Natural killer cell (primary cell): ENCODE measurements at regions not wholly inside any gene's neighbourhood (a gene's known extent, or its start where the extent isn't known, plus 50 kb on each side); places are given as distances from the start of the nearest gene placed in this dataset.

Experiments used
- ATAC-seq, 3 donors: fragments of 150-1000 bp in 2 of 3; fragments of 200-7000 bp in 1 of 3; cut with Tn5 transposase; 1 replicate in 1 of 3; 2 replicates in 2 of 3; pipeline ENCODE4 v1.10.0; 2021; ENCODE audit warnings: mild to moderate bottlenecking in 2 of 3, moderate library complexity in 2 of 3
- DNase-seq, 2 donors: peaks; one replicate each; pipeline versions ENCODE4 v3.0.0 to v3.0.0-alpha.2; 2013 to 2021; ENCODE audit warnings: mixed read lengths in 1 of 2
- H3K27ac ChIP-seq: one replicate; pipeline ENCODE4 v1.5.1; 2013; ENCODE audit warnings: mild to moderate bottlenecking, low read length
- H3K27me3 ChIP-seq: one replicate; pipeline ENCODE4 v1.6.1; 2013; ENCODE audit warnings: low read length; ENCODE audit not compliant: control insufficient read depth, insufficient read depth
- H3K36me3 ChIP-seq: one replicate; pipeline ENCODE4 v1.6.1; 2013; ENCODE audit warnings: low read length; ENCODE audit not compliant: control insufficient read depth, insufficient read depth
- H3K4me1 ChIP-seq: one replicate; pipeline ENCODE4 v1.6.1; 2013; ENCODE audit warnings: low read length; ENCODE audit not compliant: control insufficient read depth, insufficient read depth
- H3K4me3 ChIP-seq: one replicate; pipeline ENCODE4 v1.5.1; 2013; ENCODE audit warnings: low read length
- H3K9me3 ChIP-seq: one replicate; pipeline ENCODE4 v1.6.1; 2013; ENCODE audit warnings: low read length; ENCODE audit not compliant: control insufficient read depth, insufficient read depth
- H3K27ac Mint-ChIP-seq, 2 donors: one replicate each; pipeline ENCODE4 v1.8.0; 2022; ENCODE audit warnings: mild to moderate bottlenecking in 2 of 2, mixed read lengths in 2 of 2, moderate library complexity in 1 of 2
- H3K27me3 Mint-ChIP-seq, 2 donors: one replicate each; pipeline ENCODE4 v1.8.0; 2022; ENCODE audit warnings: low read depth in 2 of 2, mixed read lengths in 2 of 2
- H3K36me3 Mint-ChIP-seq: one replicate; pipeline ENCODE4 v1.8.0; 2022; ENCODE audit warnings: mixed read lengths
- H3K4me1 Mint-ChIP-seq, 2 donors: one replicate each; pipeline ENCODE4 v1.8.0; 2022; ENCODE audit warnings: mixed read lengths in 2 of 2
- H3K4me3 Mint-ChIP-seq: one replicate; pipeline ENCODE4 v1.8.0; 2022; ENCODE audit warnings: mild to moderate bottlenecking, moderate library complexity, mixed read lengths
- H3K9me3 Mint-ChIP-seq, 2 donors: one replicate each; pipeline ENCODE4 v1.8.0; 2022; ENCODE audit warnings: mixed read lengths in 2 of 2
- CTCF ChIP-seq: fragments of 200-600 bp; IDR thresholded peaks from one replicate; pipeline ENCODE4 v1.8.0; 2022; ENCODE audit warnings: antibody characterized with exemption
- WGBS: methylation state at CpG from one replicate; pipeline ENCODE4 v1.1.7; 2013; ENCODE audit warnings: missing lambda C conversion rate; ENCODE audit not compliant: insufficient coverage; 5-methylcytosine and 5-hydroxymethylcytosine counted together
- intact Hi-C: fragments of 100-400 bp; cut with micrococcal nuclease; formaldehyde crosslinking; loops from one replicate; pipeline ENCODE4 v1.14.2; 2022

- no peak for ATAC-seq
- WGBS, result no CpG with 5 or more reads among the region's 4 CpGs
- no peak overlapping the region for H3K27ac Mint-ChIP-seq
Measured at GRCh38 chr7:25056368-25056767, 68.7 kb downstream of the CYCS start.

GRCh38 chr7:25055520-25056220 lies 69.4 kb downstream of the CYCS start:
- no peak overlapping the region for H3K27ac ChIP-seq
- no peaks in the 10 kb centered on the region for H3K36me3 Mint-ChIP-seq
- H3K9me3 ChIP-seq, result no peaks in the 10 kb centered on the region
- H3K9me3 Mint-ChIP-seq, result no peaks in the 10 kb centered on the region
- H3K27me3 Mint-ChIP-seq, result peaks cover 5 to 7% of the 10 kb centered on the region in 2 donors
- no peaks in the 10 kb centered on the region for H3K4me1 ChIP-seq
- no peaks in the 10 kb centered on the region for H3K27me3 ChIP-seq
- no peak for TF ChIP-seq CTCF
- H3K4me1 Mint-ChIP-seq, result no peaks in the 10 kb centered on the region
- no peak overlapping the region for H3K27ac Mint-ChIP-seq
- H3K4me3 ChIP-seq, result no peak overlapping the region
- WGBS, result 87% methylated on average over 6 of the region's 6 CpGs
- intact Hi-C loops, result no loop called here
- DNase-seq, result no peak
- no peak overlapping the region for H3K4me3 Mint-ChIP-seq
- H3K36me3 ChIP-seq, result no peaks in the 10 kb centered on the region
- ATAC-seq, result no peak

More at GRCh38 chr7:25056368-25056767, 68.7 kb downstream of the CYCS start:
- no peak for DNase-seq
- Histone ChIP-seq H3K4me1 (no peaks in the 10 kb centered on the region), H3K9me3 (no peaks in the 10 kb centered on the region), H3K4me3 (no peak overlapping the region), H3K36me3 (no peaks in the 10 kb centered on the region), H3K27ac (no peak overlapping the region), H3K27me3 (no peaks in the 10 kb centered on the region)
- Mint-ChIP-seq H3K9me3 (no peaks in the 10 kb centered on the region), H3K27me3 (peaks cover 5 to 7% of the 10 kb centered on the region in 2 donors), H3K36me3 (no peaks in the 10 kb centered on the region), H3K4me3 (no peak overlapping the region), H3K4me1 (no peaks in the 10 kb centered on the region)
- intact Hi-C loops, result no loop called here
- TF ChIP-seq CTCF, result no peak

GRCh38 chr7:25054819-25055519 lies 70.1 kb downstream of the CYCS start:
- TF ChIP-seq CTCF, result no peak
- intact Hi-C loops, result no loop called here
- Histone ChIP-seq H3K36me3 (no peaks in the 10 kb centered on the region), H3K4me3 (no peak overlapping the region), H3K27ac (no peak overlapping the region), H3K4me1 (no peaks in the 10 kb centered on the region), H3K27me3 (no peaks in the 10 kb centered on the region), H3K9me3 (no peaks in the 10 kb centered on the region)
- no peak overlapping the region for H3K27ac Mint-ChIP-seq
- no peaks in the 10 kb centered on the region for H3K36me3 Mint-ChIP-seq
- no peak overlapping the region for H3K4me3 Mint-ChIP-seq
- 92% methylated on average over 6 of the region's 6 CpGs for WGBS
- H3K27me3 Mint-ChIP-seq, result peaks cover 5 to 7% of the 10 kb centered on the region in 2 donors
- ATAC-seq (no peak), DNase-seq (no peak)
- H3K4me1 Mint-ChIP-seq, result no peaks in the 10 kb centered on the region
- H3K9me3 Mint-ChIP-seq, result no peaks in the 10 kb centered on the region
